Breast epithelium (tissue), 3 donors: ENCODE measurements at regions not wholly inside any gene's neighbourhood (a gene's known extent, or its start where the extent isn't known, plus 50 kb on each side); places are given as distances from the start of the nearest gene placed in this dataset.

ENCODE experiments used
- POLR2A ChIP-seq: fragments of 450-650 bp; IDR thresholded peaks from one replicate; pipeline ENCODE4 v1.6.1; 2016; ENCODE audit warnings: antibody characterized with exemption, mild to moderate bottlenecking, moderate library complexity
- TF ChIP-seq, protein P1 (sequence below), 3 donors: fragments of 450-650 bp; IDR thresholded peaks; one replicate each; pipeline ENCODE4 v1.5.1; 2016 to 2017; ENCODE audit warnings: antibody characterized with exemption in 3 of 3, mild to moderate bottlenecking in 3 of 3, moderate library complexity in 3 of 3

DNA sequence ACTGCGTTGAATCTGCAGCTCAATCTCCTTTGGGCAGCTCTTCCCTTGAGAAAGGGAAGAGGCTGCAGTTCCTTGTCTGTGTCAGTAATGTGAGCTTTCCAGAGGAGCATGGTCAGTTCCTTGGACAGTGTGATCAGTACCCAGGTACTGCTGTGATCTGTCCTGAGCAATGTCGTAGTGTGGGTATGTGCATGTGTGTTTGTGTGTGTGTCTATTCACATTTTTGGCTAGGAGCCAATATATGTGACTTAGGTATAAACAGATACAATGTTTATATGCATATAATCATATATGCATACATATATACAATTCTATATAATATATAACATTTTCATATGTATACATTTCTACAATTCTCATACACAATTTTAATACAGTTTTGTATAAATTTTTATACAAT, 85.4 kb upstream of the OLIG3 start:
- TF ChIP-seq, protein P1, sequence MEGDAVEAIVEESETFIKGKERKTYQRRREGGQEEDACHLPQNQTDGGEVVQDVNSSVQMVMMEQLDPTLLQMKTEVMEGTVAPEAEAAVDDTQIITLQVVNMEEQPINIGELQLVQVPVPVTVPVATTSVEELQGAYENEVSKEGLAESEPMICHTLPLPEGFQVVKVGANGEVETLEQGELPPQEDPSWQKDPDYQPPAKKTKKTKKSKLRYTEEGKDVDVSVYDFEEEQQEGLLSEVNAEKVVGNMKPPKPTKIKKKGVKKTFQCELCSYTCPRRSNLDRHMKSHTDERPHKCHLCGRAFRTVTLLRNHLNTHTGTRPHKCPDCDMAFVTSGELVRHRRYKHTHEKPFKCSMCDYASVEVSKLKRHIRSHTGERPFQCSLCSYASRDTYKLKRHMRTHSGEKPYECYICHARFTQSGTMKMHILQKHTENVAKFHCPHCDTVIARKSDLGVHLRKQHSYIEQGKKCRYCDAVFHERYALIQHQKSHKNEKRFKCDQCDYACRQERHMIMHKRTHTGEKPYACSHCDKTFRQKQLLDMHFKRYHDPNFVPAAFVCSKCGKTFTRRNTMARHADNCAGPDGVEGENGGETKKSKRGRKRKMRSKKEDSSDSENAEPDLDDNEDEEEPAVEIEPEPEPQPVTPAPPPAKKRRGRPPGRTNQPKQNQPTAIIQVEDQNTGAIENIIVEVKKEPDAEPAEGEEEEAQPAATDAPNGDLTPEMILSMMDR (IDR thresholded peaks at IDR 0.05) = no peak
- TF ChIP-seq POLR2A = no peak
